Fibroblast of lung (primary cell): ENCODE measurements at regions not wholly inside any gene's neighbourhood (a gene's known extent, or its start where the extent isn't known, plus 50 kb on each side); places are given as distances from the start of the nearest gene placed in this dataset.

ENCODE experiments used
- DNase-seq, 2 donors: peaks; one replicate each; pipeline versions ENCODE4 v3.0.0 to v3.0.0-alpha.2; 2010; ENCODE audit warnings: low read depth in 2 of 2
- H2AFZ ChIP-seq: 2 replicates; pipeline ENCODE4 v1.5.1; 2012; ENCODE audit warnings: low read length, control low read depth, inconsistent platforms
- H3K27ac ChIP-seq: 2 replicates; pipeline ENCODE4 v1.5.1; 2011; ENCODE audit warnings: low read length, control low read depth; ENCODE audit not compliant: insufficient read depth
- H3K27me3 ChIP-seq: 2 replicates; pipeline ENCODE4 v1.5.1; 2011; ENCODE audit warnings: mild to moderate bottlenecking, low read length; ENCODE audit not compliant: control insufficient read depth, insufficient read depth
- H3K36me3 ChIP-seq: 2 replicates; pipeline ENCODE4 v1.5.1; 2011; ENCODE audit warnings: low read length; ENCODE audit not compliant: control insufficient read depth, insufficient read depth
- H3K4me1 ChIP-seq: 2 replicates; pipeline ENCODE4 v1.5.1; 2011; ENCODE audit warnings: low read length; ENCODE audit not compliant: control insufficient read depth, insufficient read depth; ENCODE audit errors: extremely low read depth
- H3K4me2 ChIP-seq: 2 replicates; pipeline ENCODE4 v1.5.1; 2011; ENCODE audit warnings: low read length, control low read depth; ENCODE audit not compliant: insufficient read depth; ENCODE audit errors: extremely low read depth
- H3K4me3 ChIP-seq, 4 experiments: fragments of 200-600 bp in 1 of 4; sonication (generic) in 1 of 4; replicated peaks in 1 of 4; 2 replicates each; pipeline ENCODE4 v1.5.1; 2011 to 2016; ENCODE audit warnings: low read length in 4 of 4, low read depth in 3 of 4, mild to moderate bottlenecking in 3 of 4, control low read depth in 2 of 4, inconsistent platforms in 1 of 4, mixed read lengths in 1 of 4; ENCODE audit not compliant: insufficient read depth in 1 of 4; ENCODE audit errors: control extremely low read depth in 1 of 4
- H3K79me2 ChIP-seq: 2 replicates; pipeline ENCODE4 v1.5.1; 2012; ENCODE audit warnings: mild to moderate bottlenecking, low read length, inconsistent platforms; ENCODE audit not compliant: control insufficient read depth, insufficient read depth
- H3K9ac ChIP-seq: 2 replicates; pipeline ENCODE4 v1.5.1; 2011; ENCODE audit warnings: mild to moderate bottlenecking, low read length, control low read depth; ENCODE audit not compliant: insufficient read depth
- H3K9me3 ChIP-seq: 2 replicates; pipeline ENCODE4 v1.5.1; 2012; ENCODE audit warnings: low read depth, low read length; ENCODE audit not compliant: control insufficient read depth, insufficient read depth
- H4K20me1 ChIP-seq: 2 replicates; pipeline ENCODE4 v1.5.1; 2011; ENCODE audit warnings: low read length; ENCODE audit not compliant: control insufficient read depth, insufficient read depth; ENCODE audit errors: extremely low read depth
- CTCF ChIP-seq, 2 donors: IDR thresholded peaks in 1 of 2; conservative IDR thresholded peaks in 1 of 2; 1 replicate in 1 of 2; 2 replicates in 1 of 2; pipeline ENCODE4 v1.5.1; 2011 to 2012; ENCODE audit warnings: low read length in 2 of 2, control low read depth in 1 of 2, inconsistent platforms in 1 of 2, low read depth in 1 of 2, mild to moderate bottlenecking in 1 of 2
- EZH2 ChIP-seq: IDR thresholded peaks from 2 replicates; pipeline ENCODE4 v1.5.1; 2012; ENCODE audit warnings: low read length, control low read depth, mild to moderate bottlenecking; ENCODE audit errors: missing control alignments

DNA sequence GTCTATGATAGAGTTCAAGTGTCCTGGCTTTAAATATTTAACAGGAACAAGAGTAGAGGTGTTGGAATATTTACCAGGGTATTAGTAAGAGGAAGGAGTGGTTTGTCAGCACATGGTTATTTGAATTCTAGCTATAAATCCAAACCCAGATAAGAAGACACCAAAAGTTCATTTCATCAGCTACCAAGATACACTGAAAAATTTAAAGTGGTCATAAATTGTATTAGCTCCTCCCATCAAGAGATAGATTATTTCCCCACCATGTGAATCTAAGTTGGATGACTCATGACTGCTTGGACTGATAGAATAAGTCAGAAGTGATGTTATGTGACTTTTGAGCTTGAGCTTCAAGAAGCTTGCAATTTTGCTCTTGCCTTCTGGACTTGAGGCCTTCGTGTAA is 72.1 kb upstream of the GRAMD2B start:
- H3K27ac ChIP-seq = peak overlapping the region; percentile 46
- H4K20me1 ChIP-seq = no peaks in the 10 kb centered on the region
- no peaks in the 10 kb centered on the region for H3K27me3 ChIP-seq
- peaks cover 18% of the 10 kb centered on the region for H3K4me1 ChIP-seq
- no peak overlapping the region for H3K4me2 ChIP-seq
- H3K9ac ChIP-seq = no peak overlapping the region
- no peaks in the 10 kb centered on the region for H3K36me3 ChIP-seq
- no peak overlapping the region for H3K4me3 ChIP-seq
- no peak overlapping the region for H2AFZ ChIP-seq
- TF ChIP-seq EZH2 (no peak), CTCF (conservative IDR thresholded peaks at IDR 0.05 in 1 of 2, IDR thresholded peaks at IDR 0.05 in 1 of 2; ENCODE audit: low read depth in 1 of 2, low read length in 2 of 2) (no peak)
- DNase-seq = peak; percentile 71 to 80
- no peaks in the 10 kb centered on the region for H3K9me3 ChIP-seq
- no peaks in the 10 kb centered on the region for H3K79me2 ChIP-seq

GRCh38 chr5:126354012-126354857 is 69.0 kb upstream of the GRAMD2B start:
- Histone ChIP-seq H3K36me3 (no peaks in the 10 kb centered on the region), H3K27me3 (no peaks in the 10 kb centered on the region), H3K79me2 (no peaks in the 10 kb centered on the region), H4K20me1 (no peaks in the 10 kb centered on the region), H3K9me3 (no peaks in the 10 kb centered on the region), H2AFZ (no peak overlapping the region), H3K27ac (peak overlapping the region; percentile 93), H3K4me2 (peak overlapping the region; percentile 61), H3K4me3 (peak overlapping the region in 3 of 4 experiments; percentile 29 to 54 (median 38)), H3K9ac (peak overlapping the region; percentile 69), H3K4me1 (peaks cover 19% of the 10 kb centered on the region)
- peak in 1 of 2 donors; percentile 44 for TF ChIP-seq CTCF (conservative IDR thresholded peaks at IDR 0.05 in 1 of 2, IDR thresholded peaks at IDR 0.05 in 1 of 2; ENCODE audit: low read depth in 1 of 2, low read length in 2 of 2)
- TF ChIP-seq EZH2 = no peak
- DNase-seq = peak; percentile 96 to 99

DNA sequence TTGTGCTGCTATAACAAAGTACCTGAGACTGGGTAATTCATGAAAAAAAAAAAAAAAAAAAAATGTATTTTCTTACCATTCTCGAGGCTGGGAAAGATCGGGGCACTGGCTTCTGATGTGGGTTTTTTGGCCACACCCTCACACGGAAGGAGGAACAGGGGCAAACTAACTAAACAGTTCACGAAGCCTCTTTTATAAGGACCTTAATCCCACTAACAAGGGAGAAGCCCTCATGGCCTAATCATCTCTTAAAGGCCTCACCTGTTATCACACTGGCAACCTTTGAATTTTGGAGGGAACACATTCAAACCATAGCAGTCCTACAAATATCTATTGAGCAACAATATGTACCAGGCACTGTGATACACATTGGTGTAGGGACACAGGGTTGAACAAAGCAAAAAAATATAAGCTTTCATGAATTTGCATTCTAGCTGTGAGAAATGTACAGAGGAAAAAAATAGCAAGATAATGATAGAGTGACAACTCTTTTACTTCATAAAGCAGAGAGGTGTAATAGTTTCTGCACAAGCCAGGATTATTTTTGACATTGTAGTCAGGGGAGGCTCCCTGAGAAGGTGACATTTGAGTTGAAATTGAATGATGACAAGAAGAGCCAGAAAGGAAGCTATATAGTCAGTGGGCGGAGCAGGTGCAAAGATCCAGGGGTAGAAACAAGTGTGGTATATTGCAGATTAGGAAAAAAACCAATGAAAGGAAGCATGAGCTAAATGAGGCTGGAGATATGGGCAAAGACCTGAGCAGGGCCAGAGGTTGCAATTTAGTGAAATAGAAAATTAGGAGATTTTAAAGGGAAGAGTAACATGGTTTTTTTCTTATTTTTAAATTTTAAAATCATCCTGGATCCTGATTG is 68.1 kb upstream of the GRAMD2B start:
- Histone ChIP-seq H3K79me2 (no peaks in the 10 kb centered on the region), H3K9ac (no peak overlapping the region), H3K27ac (peak overlapping the region; percentile 93), H3K4me2 (peak overlapping the region; percentile 7), H2AFZ (no peak overlapping the region), H3K9me3 (no peaks in the 10 kb centered on the region), H4K20me1 (no peaks in the 10 kb centered on the region), H3K4me3 (no peak overlapping the region), H3K4me1 (peaks cover 18% of the 10 kb centered on the region), H3K27me3 (no peaks in the 10 kb centered on the region), H3K36me3 (no peaks in the 10 kb centered on the region)
- DNase-seq = no peak
- no peak for TF ChIP-seq CTCF (conservative IDR thresholded peaks at IDR 0.05 in 1 of 2, IDR thresholded peaks at IDR 0.05 in 1 of 2; ENCODE audit: low read depth in 1 of 2, low read length in 2 of 2)
- no peak for TF ChIP-seq EZH2
